Spleen (tissue), 11 donors: ENCODE measurements at regions not wholly inside any gene's neighbourhood (a gene's known extent, or its start where the extent isn't known, plus 50 kb on each side); places are given as distances from the start of the nearest gene placed in this dataset.

Experiments used
- DNase-seq: peaks from one replicate; pipeline ENCODE4 v3.0.0-alpha.2; 2020
- H3K27ac ChIP-seq, 8 donors: fragments of 200-600 bp; sonication (generic) in 7 of 8; 1 replicate in 4 of 8; 2 replicates in 4 of 8; pipeline versions ENCODE4 v1.5.0 to v1.8.0; 2016 to 2021; ENCODE audit warnings: inconsistent platforms in 4 of 8, mild to moderate bottlenecking in 4 of 8, moderate library complexity in 1 of 8
- H3K27me3 ChIP-seq, 7 donors: fragments of 200-600 bp; sonication (generic) in 6 of 7; replicated peaks in 1 of 7; 1 replicate in 4 of 7; 2 replicates in 3 of 7; pipeline versions ENCODE4 v1.5.0 to v1.8.0; 2016 to 2021; ENCODE audit warnings: inconsistent platforms in 3 of 7, mild to moderate bottlenecking in 1 of 7
- H3K36me3 ChIP-seq, 6 donors: fragments of 200-600 bp; sonication (generic) in 5 of 6; 1 replicate in 4 of 6; 2 replicates in 2 of 6; pipeline versions ENCODE4 v1.5.0 to v1.8.0; 2016 to 2021; ENCODE audit warnings: inconsistent platforms in 2 of 6
- H3K4me1 ChIP-seq, 6 donors: fragments of 200-600 bp; sonication (generic) in 5 of 6; 1 replicate in 3 of 6; 2 replicates in 3 of 6; pipeline versions ENCODE4 v1.5.0 to v1.8.0; 2016 to 2021; ENCODE audit warnings: inconsistent platforms in 3 of 6
- H3K4me3 ChIP-seq, 8 donors: fragments of 200-600 bp; sonication (generic) in 7 of 8; 1 replicate in 4 of 8; 2 replicates in 4 of 8; pipeline versions ENCODE4 v1.5.0 to v1.8.0; 2016 to 2021; ENCODE audit warnings: inconsistent platforms in 4 of 8, mild to moderate bottlenecking in 4 of 8, moderate library complexity in 2 of 8
- H3K9me3 ChIP-seq, 8 donors: fragments of 200-600 bp; sonication (generic) in 7 of 8; 1 replicate in 4 of 8; 2 replicates in 4 of 8; pipeline versions ENCODE4 v1.5.0 to v1.8.0; 2016 to 2021; ENCODE audit warnings: inconsistent platforms in 4 of 8
- CTCF ChIP-seq, 11 experiments: fragments of 200-600 bp in 7 of 11; fragments of 450-650 bp in 4 of 11; sonication (generic) in 4 of 11; IDR thresholded peaks in 8 of 11; conservative IDR thresholded peaks in 3 of 11; 1 replicate in 7 of 11; 2 replicates in 4 of 11; pipeline versions ENCODE4 v1.4.0 to v1.8.0; 2016 to 2021; ENCODE audit warnings: antibody characterized with exemption in 11 of 11, inconsistent platforms in 4 of 11, mild to moderate bottlenecking in 1 of 11
- POLR2A ChIP-seq, 3 donors: fragments of 450-650 bp; IDR thresholded peaks; one replicate each; pipeline ENCODE4 v1.5.1; 2017; ENCODE audit warnings: antibody characterized with exemption in 3 of 3, mild to moderate bottlenecking in 1 of 3
- POLR2AphosphoS5 ChIP-seq, 3 donors: sonication (generic); formaldehyde crosslinking; IDR thresholded peaks; one replicate each; pipeline ENCODE4 v1.5.1; 2017; ENCODE audit warnings: antibody characterized with exemption in 3 of 3
- WGBS, 5 donors: extraction: QIAGEN DNeasy Blood & Tissue Kit in 3 of 5; methylation state at CpG; one replicate each; pipeline versions ENCODE4 v1.1.5 to v1.1.7; 2013 to 2018; 5-methylcytosine and 5-hydroxymethylcytosine counted together
- intact Hi-C: fragments of 100-400 bp; cut with DNase I; formaldehyde crosslinking; loops from one replicate; pipeline ENCODE4 v1.15.0; 2023; ENCODE audit warnings: low total_unique reads
- donor health status: healthy with polysubstance abuse.
- donor health status: DM: no; HTN: no; CAD: no; lungs with moderate emphysema.
- donor health status: DM: no; HTN: no; CAD: no.
- donor health status: Bipolar disorder and iron deficiency.
- donor health status: healthy.
- donor health status: DM: no; HTN: no; CAD: no.
- donor health status: DM: yes; HTN: yes; CAD: no.

DNA sequence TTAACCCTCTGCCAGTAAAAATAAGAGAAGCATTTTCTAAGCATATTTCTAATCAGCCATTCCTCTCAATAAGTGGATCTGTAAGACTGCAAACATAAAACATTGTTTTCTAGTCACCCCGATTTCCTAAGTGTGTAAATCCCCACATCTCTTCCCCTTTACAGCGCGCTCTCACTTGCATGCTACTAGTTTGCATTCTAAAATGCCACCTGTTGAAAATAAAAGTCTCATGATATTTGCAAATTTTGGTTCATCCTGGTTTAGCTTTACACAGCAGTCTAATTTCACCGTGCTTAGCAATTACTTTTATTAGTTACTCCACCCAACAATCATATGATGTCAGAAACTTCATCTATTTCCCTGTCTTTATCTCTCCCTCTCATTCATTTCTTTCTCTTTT, 1230.7 kb upstream of the ZEB2 start:
- TF ChIP-seq POLR2A (IDR thresholded peaks at IDR 0.05): no peak
- TF ChIP-seq CTCF (IDR thresholded peaks at IDR 0.05 in 8 of 11, conservative IDR thresholded peaks at IDR 0.05 in 3 of 11): no peak
- TF ChIP-seq POLR2AphosphoS5 (IDR thresholded peaks at IDR 0.05): no peak
- peaks cover 10 to 51% (median 41%) of the 10 kb centered on the region in 6 donors for H3K4me1 ChIP-seq
- intact Hi-C loops: loop anchor here (10.0 kb wide), 1 partner anchor 1226 kb away; the partner anchor contains the start of gene ZEB2
- no peaks in the 10 kb centered on the region for H3K27me3 ChIP-seq
- H3K27ac ChIP-seq: peak overlapping the region in 7 of 8 donors; percentile 1 to 83 (median 74)
- H3K9me3 ChIP-seq: no peaks in the 10 kb centered on the region
- WGBS, 5 donors: 38 to 47% (median 42%) methylated on average over 4 of the region's 4 CpGs
- no peak for DNase-seq
- H3K4me3 ChIP-seq: no peak overlapping the region
- H3K36me3 ChIP-seq: no peaks in the 10 kb centered on the region

DNA sequence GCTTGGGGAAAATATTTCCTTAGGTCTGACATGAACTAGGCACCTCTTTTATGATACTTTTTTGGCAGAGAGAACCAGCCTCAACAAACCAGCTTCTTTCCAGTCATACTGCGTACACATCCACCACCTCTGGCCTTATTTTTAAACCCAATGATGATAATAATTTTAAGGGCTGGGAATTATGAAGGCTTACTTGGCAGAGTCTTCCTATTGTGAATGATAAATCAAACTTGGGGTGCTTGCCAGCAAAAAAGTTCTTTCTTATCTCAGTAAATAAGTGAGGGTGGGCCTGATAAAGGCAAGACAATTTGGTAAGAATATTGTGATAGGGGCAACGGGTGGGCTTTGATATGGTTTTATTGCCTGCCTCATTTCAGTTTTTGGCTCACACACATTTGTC, 1230.2 kb upstream of the ZEB2 start:
- intact Hi-C loops: loop anchor here (10.0 kb wide), 1 partner anchor 1225 kb away; the partner anchor contains the start of gene ZEB2
- DNase-seq: no peak
- Histone ChIP-seq H3K36me3 (no peaks in the 10 kb centered on the region), H3K27me3 (no peaks in the 10 kb centered on the region), H3K27ac (peak overlapping the region in 6 of 8 donors; percentile 1 to 83 (median 74)), H3K9me3 (no peaks in the 10 kb centered on the region), H3K4me1 (peaks cover 10 to 52% (median 41%) of the 10 kb centered on the region in 6 donors), H3K4me3 (no peak overlapping the region)
- TF ChIP-seq POLR2A (IDR thresholded peaks at IDR 0.05): no peak
- no peak for TF ChIP-seq CTCF (IDR thresholded peaks at IDR 0.05 in 8 of 11, conservative IDR thresholded peaks at IDR 0.05 in 3 of 11)
- no peak for TF ChIP-seq POLR2AphosphoS5 (IDR thresholded peaks at IDR 0.05)
- WGBS, 5 donors: 53 to 69% (median 55%) methylated on average over 2 of the region's 2 CpGs

- WGBS, 5 donors: 53 to 77% (median 67%) methylated on average over 1 of the region's 1 CpG
- no peak for TF ChIP-seq CTCF (IDR thresholded peaks at IDR 0.05 in 8 of 11, conservative IDR thresholded peaks at IDR 0.05 in 3 of 11)
- no peak for TF ChIP-seq POLR2AphosphoS5 (IDR thresholded peaks at IDR 0.05)
- no peak for TF ChIP-seq POLR2A (IDR thresholded peaks at IDR 0.05)
- H3K4me1 ChIP-seq: peaks cover 10 to 58% (median 44%) of the 10 kb centered on the region in 6 donors
- DNase-seq: no peak
- no peaks in the 10 kb centered on the region for H3K27me3 ChIP-seq
- no peaks in the 10 kb centered on the region for H3K36me3 ChIP-seq
- intact Hi-C loops: no loop called here
- H3K9me3 ChIP-seq: no peaks in the 10 kb centered on the region
- no peak overlapping the region for H3K4me3 ChIP-seq
- H3K27ac ChIP-seq: peak overlapping the region in 6 of 8 donors; percentile 1 to 83 (median 74)
These were observed 1229.6 kb upstream of the ZEB2 start for GRCh38 chr2:145749556-145749955.

DNA sequence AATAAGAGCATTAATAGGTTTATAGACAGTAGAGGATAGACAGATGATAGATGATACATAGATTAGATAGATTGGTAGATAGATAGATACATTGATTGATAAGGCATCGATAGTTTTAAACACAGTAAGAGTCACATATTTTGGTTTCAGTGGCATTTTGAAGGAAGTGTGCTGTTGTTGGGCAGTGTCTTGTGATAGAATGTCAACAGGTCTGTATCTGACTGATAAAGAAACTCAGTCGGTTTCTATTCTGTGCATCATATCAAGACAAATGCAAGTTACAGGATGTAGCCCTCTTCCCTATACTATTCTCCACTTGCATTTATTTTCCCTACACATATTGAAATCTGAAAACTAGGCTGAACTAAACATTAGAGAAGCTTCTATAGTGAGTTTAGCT, 1229.0 kb upstream of the ZEB2 start:
- H3K27ac ChIP-seq: peak overlapping the region in 2 of 8 donors; percentile 9 to 76
- TF ChIP-seq POLR2AphosphoS5 (IDR thresholded peaks at IDR 0.05) (no peak), CTCF (IDR thresholded peaks at IDR 0.05 in 8 of 11, conservative IDR thresholded peaks at IDR 0.05 in 3 of 11) (no peak), POLR2A (IDR thresholded peaks at IDR 0.05) (no peak)
- intact Hi-C loops: no loop called here

More for the DNA sequence above, 1229.0 kb upstream of the ZEB2 start:
- Histone ChIP-seq H3K36me3 (no peaks in the 10 kb centered on the region), H3K27me3 (no peaks in the 10 kb centered on the region), H3K9me3 (no peaks in the 10 kb centered on the region), H3K4me1 (peaks cover 10 to 64% (median 46%) of the 10 kb centered on the region in 6 donors), H3K4me3 (no peak overlapping the region)
- 23 to 35% (median 26%) methylated on average over 2 of the region's 2 CpGs for WGBS, 5 donors
- no peak for DNase-seq
